Stimulated activated naive CD8-positive, alpha-beta T cell treated with anti-CD3 and anti-CD28 coated beads, Interleukin-15, amount 100 ng/mL, for 72 hours (primary cell): ENCODE measurements at regions not wholly inside any gene's neighbourhood (a gene's known extent, or its start where the extent isn't known, plus 50 kb on each side); places are given as distances from the start of the nearest gene placed in this dataset.
"Not testable (repeated sequence)": the region's sequence is repeated elsewhere in the genome, so short reads cannot be mapped to it uniquely, and the experiment has no call there.

Experiments used
- ATAC-seq: fragments of 150-1000 bp; cut with Tn5 transposase; 2 replicates; pipeline ENCODE4 v1.10.0; 2021; ENCODE audit warnings: mild to moderate bottlenecking, moderate library complexity
- DNase-seq, 2 donors: peaks; one replicate each; pipeline ENCODE4 v3.0.0; 2021 to 2022
- H3K27ac Mint-ChIP-seq, 2 donors: one replicate each; pipeline ENCODE4 v1.8.0; 2022; ENCODE audit warnings: mild to moderate bottlenecking in 2 of 2, mixed read lengths in 2 of 2, moderate library complexity in 2 of 2
- H3K27me3 Mint-ChIP-seq: one replicate; pipeline ENCODE4 v1.8.0; 2022; ENCODE audit warnings: mixed read lengths
- H3K4me1 Mint-ChIP-seq: one replicate; pipeline ENCODE4 v1.8.0; 2022; ENCODE audit warnings: mild to moderate bottlenecking, mixed read lengths
- H3K4me3 Mint-ChIP-seq, 2 donors: one replicate each; pipeline ENCODE4 v1.8.0; 2022; ENCODE audit warnings: mild to moderate bottlenecking in 2 of 2, mixed read lengths in 2 of 2, moderate library complexity in 1 of 2
- H3K9me3 Mint-ChIP-seq, 2 donors: one replicate each; pipeline ENCODE4 v1.8.0; 2022; ENCODE audit warnings: mixed read lengths in 2 of 2

- Mint-ChIP-seq H3K9me3 (no peaks in the 10 kb centered on the region), H3K4me1 (peaks cover 5% of the 10 kb centered on the region), H3K4me3 (no peak overlapping the region), H3K27ac (no peak overlapping the region), H3K27me3 (peaks cover 21% of the 10 kb centered on the region)
- ATAC-seq (peak; percentile 48), DNase-seq (no peak)
Observed at GRCh38 chr4:146124023-146124680, 51.4 kb upstream of the LSM6 start.

GRCh38 chr4:146123231-146123630 lies 52.3 kb upstream of the LSM6 start:
- Mint-ChIP-seq H3K9me3 (no peaks in the 10 kb centered on the region), H3K27me3 (peaks cover 21% of the 10 kb centered on the region), H3K4me3 (no peak overlapping the region), H3K27ac (no peak overlapping the region), H3K4me1 (peaks cover 5% of the 10 kb centered on the region)
- ATAC-seq, result no peak
- no peak for DNase-seq

- no peaks in the 10 kb centered on the region for H3K9me3 Mint-ChIP-seq
- H3K27ac Mint-ChIP-seq, result no peak overlapping the region
- peaks cover 27% of the 10 kb centered on the region for H3K27me3 Mint-ChIP-seq
- DNase-seq (no peak), ATAC-seq (no peak)
- H3K4me3 Mint-ChIP-seq, result no peak overlapping the region
- H3K4me1 Mint-ChIP-seq, result peaks cover 5% of the 10 kb centered on the region
Observed at GRCh38 chr4:146122398-146122797, 53.1 kb upstream of the LSM6 start.

- Mint-ChIP-seq H3K4me1 (peaks cover 5% of the 10 kb centered on the region), H3K9me3 (no peaks in the 10 kb centered on the region), H3K27me3 (peaks cover 34% of the 10 kb centered on the region), H3K4me3 (no peak overlapping the region), H3K27ac (no peak overlapping the region)
- no peak for ATAC-seq
- no peak for DNase-seq
Observed at GRCh38 chr4:146121757-146122156, 53.8 kb upstream of the LSM6 start.

DNA sequence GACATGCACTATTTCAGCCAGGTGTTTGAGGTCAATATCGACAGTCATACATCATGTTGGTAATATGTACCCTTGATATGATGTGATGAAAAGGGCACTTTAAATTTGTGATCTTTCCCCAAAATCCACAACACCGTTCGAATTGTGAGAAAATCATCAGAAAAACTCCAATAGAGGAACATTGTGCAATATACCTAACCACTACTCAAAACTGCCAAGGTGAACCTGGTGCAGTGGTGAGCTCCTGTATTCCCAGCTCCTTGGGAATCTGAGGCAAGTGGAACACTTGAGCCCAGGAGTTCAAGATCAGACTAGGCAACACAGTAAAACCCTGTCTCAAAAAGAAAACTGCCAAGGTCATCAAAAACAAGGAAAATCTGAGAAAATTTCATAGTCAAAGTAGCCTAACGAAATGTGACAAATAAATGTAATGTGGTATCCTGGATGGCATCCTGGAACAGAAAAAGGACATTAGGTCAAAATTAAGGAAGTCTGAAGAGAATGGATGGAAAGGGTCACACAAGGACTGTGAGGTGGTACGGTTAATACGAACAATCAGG lies 55.6 kb upstream of the LSM6 start:
- ATAC-seq, result no peak
- DNase-seq, result no peak
- H3K4me3 Mint-ChIP-seq, result no peak overlapping the region
- peaks cover 5% of the 10 kb centered on the region for H3K4me1 Mint-ChIP-seq
- no peaks in the 10 kb centered on the region for H3K9me3 Mint-ChIP-seq
- H3K27me3 Mint-ChIP-seq, result peaks cover 51% of the 10 kb centered on the region
- H3K27ac Mint-ChIP-seq, result no peak overlapping the region

DNA sequence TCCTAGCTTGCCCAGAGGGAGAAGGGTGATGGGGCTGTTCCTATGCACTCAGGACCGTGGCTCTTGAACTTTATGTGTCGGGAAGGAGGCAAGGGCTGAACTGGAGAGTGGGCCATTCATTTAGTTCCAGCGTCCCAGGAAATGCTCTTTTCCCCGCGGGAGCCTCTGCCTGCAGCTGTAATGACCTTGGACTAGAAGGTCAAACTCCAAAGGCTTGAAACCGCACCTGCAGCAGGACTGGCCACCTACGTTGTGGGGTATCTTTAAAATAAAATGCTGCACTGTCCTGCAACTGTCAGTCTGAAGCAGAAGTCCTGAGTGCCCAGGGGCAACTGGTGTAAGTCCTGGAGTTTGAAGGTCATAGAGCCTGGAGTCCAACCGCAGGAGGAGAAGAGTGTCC lies 61.5 kb upstream of the LSM6 start:
- Mint-ChIP-seq H3K27me3 (peaks cover 57% of the 10 kb centered on the region), H3K9me3 (no peaks in the 10 kb centered on the region), H3K4me1 (no peaks in the 10 kb centered on the region), H3K27ac (no peak overlapping the region), H3K4me3 (no peak overlapping the region)
- ATAC-seq (no peak), DNase-seq (no peak)

DNA sequence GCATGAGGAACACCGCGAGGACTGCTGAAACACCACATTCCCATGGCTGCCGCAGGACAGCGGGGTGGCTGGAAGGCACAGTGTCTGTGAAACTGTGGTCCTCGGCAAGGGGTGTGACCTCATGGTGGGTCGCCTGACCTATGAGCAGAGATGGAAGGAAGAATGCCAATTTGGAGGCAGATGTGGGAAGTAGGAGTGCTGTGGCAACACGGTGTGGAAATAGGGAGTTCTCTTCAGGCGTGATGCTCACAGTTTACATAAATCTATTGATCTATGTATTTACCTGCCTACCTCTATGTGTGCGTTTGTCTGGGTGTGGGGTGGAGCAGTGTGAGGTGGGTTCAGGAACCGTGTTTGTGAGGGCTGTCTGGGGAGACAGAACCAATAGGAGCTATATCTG lies 62.3 kb upstream of the LSM6 start:
- DNase-seq (no peak), ATAC-seq (no peak)
- Mint-ChIP-seq H3K4me1 (no peaks in the 10 kb centered on the region), H3K27me3 (peaks cover 57% of the 10 kb centered on the region), H3K4me3 (no peak overlapping the region), H3K9me3 (no peaks in the 10 kb centered on the region), H3K27ac (no peak overlapping the region)

DNA sequence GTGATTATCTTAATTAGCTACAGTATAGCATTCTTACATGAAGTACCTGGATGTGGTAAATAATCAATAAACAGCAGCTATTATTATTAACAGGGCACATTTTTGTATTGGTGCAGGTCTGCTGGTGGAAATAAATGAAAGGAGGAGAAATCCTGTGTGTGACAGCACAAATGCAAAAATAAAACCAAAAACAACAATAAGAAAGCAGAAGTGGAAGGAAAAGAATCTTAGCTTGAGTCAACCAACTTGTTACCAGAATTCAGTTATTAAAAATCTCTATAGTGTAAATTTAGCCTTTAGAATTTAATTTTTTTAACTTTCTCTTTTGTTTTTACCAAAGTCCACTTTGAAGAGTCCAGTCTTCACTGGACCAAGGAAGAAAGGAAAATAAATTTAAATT lies 63.1 kb upstream of the LSM6 start:
- no peaks in the 10 kb centered on the region for H3K4me1 Mint-ChIP-seq
- H3K27ac Mint-ChIP-seq, result peak overlapping the region in 1 of 2 donors; percentile 51
- no peak overlapping the region for H3K4me3 Mint-ChIP-seq
- ATAC-seq (no peak), DNase-seq (no peak)
- peaks cover 50% of the 10 kb centered on the region for H3K27me3 Mint-ChIP-seq
- no peaks in the 10 kb centered on the region for H3K9me3 Mint-ChIP-seq

DNA sequence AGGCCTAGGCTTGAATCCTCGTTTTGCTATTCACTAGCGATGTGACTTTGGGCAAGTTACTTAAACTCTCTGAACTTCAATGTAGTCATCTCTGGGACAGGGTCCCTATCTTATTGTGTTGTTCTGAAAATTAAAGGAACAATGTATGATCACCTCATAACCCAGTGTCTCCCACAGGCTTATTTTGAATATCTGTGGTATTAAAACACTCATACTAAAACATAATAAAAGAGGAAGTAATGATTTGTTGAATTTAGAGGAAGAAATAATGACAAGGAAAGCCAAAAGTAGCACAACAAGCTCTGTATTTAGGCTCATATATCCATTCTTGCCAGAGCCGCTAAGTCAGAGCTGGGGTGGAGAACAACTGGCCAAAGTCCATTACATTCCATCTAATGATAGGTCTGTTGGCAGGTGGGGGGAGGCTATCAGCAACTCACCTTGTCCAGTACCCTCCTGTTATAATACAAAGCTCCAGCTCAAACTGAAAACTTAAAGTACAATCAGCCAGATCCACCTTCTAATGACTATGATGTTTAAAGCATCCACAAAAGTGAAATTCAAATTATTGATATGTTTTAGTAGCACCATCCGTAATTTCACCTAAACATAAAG lies 64.5 kb upstream of the LSM6 start:
- Mint-ChIP-seq H3K27me3 (peaks cover 37% of the 10 kb centered on the region), H3K4me1 (no peaks in the 10 kb centered on the region), H3K27ac (no peak overlapping the region), H3K4me3 (no peak overlapping the region), H3K9me3 (no peaks in the 10 kb centered on the region)
- DNase-seq, result no peak
- no peak for ATAC-seq

DNA sequence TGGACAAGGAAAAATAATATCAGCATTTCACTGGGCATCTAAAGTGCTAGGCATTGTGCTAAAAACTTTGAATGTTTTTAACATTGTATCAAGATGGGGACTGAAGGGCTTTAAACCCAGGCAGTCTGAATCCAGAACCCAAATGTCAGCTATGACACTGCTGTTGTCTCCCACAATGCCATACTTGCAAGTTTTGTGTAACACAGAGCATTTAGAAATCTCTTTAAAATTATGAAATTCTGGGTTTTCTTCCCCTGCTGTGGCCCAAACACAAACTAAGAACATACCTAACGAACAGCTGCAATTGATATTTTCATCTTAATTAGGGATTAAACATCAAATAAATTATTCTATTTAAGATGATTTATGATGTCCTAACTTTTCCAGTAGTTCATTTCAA lies 66.8 kb upstream of the LSM6 start:
- Mint-ChIP-seq H3K4me1 (no peaks in the 10 kb centered on the region), H3K9me3 (no peaks in the 10 kb centered on the region), H3K4me3 (no peak overlapping the region), H3K27me3 (peaks cover 18% of the 10 kb centered on the region), H3K27ac (no peak overlapping the region)
- DNase-seq, result no peak
- ATAC-seq, result no peak

GRCh38 chr4:146107587-146108240 lies 67.8 kb upstream of the LSM6 start:
- Mint-ChIP-seq H3K27ac (no peak overlapping the region), H3K27me3 (peaks cover 14% of the 10 kb centered on the region)
- ATAC-seq, result no peak

GRCh38 chr4:146105464-146105863 lies 70.1 kb upstream of the LSM6 start:
- Mint-ChIP-seq H3K4me3 (no peak overlapping the region), H3K27me3 (peaks cover 22% of the 10 kb centered on the region), H3K4me1 (no peaks in the 10 kb centered on the region), H3K9me3 (no peaks in the 10 kb centered on the region), H3K27ac (no peak overlapping the region)
- peak; percentile 45 for ATAC-seq
- no peak for DNase-seq

More at GRCh38 chr4:146107587-146108240, 67.8 kb upstream of the LSM6 start:
- DNase-seq, result no peak
- Mint-ChIP-seq H3K4me3 (no peak overlapping the region), H3K9me3 (no peaks in the 10 kb centered on the region), H3K4me1 (no peaks in the 10 kb centered on the region)

DNA sequence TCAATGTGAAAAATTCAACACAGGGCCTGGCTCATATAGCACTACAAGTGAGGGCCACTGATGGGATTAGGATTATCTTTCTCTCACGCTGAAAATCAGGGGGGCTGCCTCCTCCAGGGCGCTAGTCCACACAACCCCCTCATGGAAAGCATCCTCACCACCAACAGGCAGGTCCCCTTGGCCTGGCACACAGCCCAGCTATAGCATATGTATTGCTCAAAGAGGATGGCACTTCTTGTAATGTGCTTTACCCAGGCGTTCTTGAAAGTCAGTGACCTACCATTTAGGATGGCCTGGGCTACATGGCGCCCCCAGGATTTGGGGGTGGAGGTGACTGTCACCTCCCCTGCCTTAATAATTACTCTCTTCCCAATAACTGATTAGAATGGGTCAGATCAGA lies 71.0 kb upstream of the LSM6 start:
- no peak overlapping the region for H3K27ac Mint-ChIP-seq

DNA sequence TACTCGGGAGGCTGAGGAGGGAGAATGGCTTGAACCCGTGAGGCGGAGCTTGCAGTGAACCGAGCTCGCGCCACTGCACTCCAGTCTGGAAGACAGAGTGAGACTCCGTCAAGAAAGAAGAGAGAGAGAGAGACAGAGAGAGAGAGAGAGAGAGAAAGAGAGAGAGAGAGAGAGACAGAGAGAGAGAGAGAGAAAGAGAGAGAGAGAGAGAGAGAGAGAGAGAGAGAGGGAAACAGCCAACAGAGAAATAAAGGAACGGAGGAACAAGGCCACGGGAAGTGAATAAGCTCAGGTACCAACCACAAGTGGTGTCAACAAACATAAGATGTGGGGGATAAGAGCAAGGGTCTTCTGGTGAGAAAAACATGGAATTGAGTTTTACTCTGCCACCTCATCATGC lies 71.5 kb upstream of the LSM6 start:
- DNase-seq, H3K4me1 Mint-ChIP-seq, ATAC-seq, H3K27ac Mint-ChIP-seq, H3K9me3 Mint-ChIP-seq, H3K4me3 Mint-ChIP-seq: not testable (repeated sequence)
- peaks cover 22% of the 10 kb centered on the region for H3K27me3 Mint-ChIP-seq

More for the DNA sequence above, 71.0 kb upstream of the LSM6 start:
- ATAC-seq (no peak), DNase-seq (no peak)
- Mint-ChIP-seq H3K4me1 (no peaks in the 10 kb centered on the region), H3K4me3 (no peak overlapping the region), H3K27me3 (peaks cover 22% of the 10 kb centered on the region), H3K9me3 (no peaks in the 10 kb centered on the region)

GRCh38 chr4:146099585-146099984 lies 75.9 kb upstream of the LSM6 start:
- H3K4me3 Mint-ChIP-seq, result no peak overlapping the region
- no peaks in the 10 kb centered on the region for H3K4me1 Mint-ChIP-seq
- DNase-seq (no peak), ATAC-seq (no peak)
- H3K9me3 Mint-ChIP-seq, result no peaks in the 10 kb centered on the region
- peaks cover 22% of the 10 kb centered on the region for H3K27me3 Mint-ChIP-seq
- H3K27ac Mint-ChIP-seq, result no peak overlapping the region

- H3K27ac Mint-ChIP-seq, result no peak overlapping the region
- H3K4me3 Mint-ChIP-seq, result no peak overlapping the region
- DNase-seq (no peak), ATAC-seq (no peak)
- peaks cover 22% of the 10 kb centered on the region for H3K27me3 Mint-ChIP-seq
- H3K9me3 Mint-ChIP-seq, result no peaks in the 10 kb centered on the region
- H3K4me1 Mint-ChIP-seq, result no peaks in the 10 kb centered on the region
Observed at GRCh38 chr4:146098978-146099377, 76.5 kb upstream of the LSM6 start.
